ENCODE measurements at regions not wholly inside any gene's neighbourhood (a gene's known extent, or its start where the extent isn't known, plus 50 kb on each side); places are given as distances from the start of the nearest gene placed in this dataset.
"Not testable (repeated sequence)": the region's sequence is repeated elsewhere in the genome, so short reads cannot be mapped to it uniquely, and the experiment has no call there.

DNA sequence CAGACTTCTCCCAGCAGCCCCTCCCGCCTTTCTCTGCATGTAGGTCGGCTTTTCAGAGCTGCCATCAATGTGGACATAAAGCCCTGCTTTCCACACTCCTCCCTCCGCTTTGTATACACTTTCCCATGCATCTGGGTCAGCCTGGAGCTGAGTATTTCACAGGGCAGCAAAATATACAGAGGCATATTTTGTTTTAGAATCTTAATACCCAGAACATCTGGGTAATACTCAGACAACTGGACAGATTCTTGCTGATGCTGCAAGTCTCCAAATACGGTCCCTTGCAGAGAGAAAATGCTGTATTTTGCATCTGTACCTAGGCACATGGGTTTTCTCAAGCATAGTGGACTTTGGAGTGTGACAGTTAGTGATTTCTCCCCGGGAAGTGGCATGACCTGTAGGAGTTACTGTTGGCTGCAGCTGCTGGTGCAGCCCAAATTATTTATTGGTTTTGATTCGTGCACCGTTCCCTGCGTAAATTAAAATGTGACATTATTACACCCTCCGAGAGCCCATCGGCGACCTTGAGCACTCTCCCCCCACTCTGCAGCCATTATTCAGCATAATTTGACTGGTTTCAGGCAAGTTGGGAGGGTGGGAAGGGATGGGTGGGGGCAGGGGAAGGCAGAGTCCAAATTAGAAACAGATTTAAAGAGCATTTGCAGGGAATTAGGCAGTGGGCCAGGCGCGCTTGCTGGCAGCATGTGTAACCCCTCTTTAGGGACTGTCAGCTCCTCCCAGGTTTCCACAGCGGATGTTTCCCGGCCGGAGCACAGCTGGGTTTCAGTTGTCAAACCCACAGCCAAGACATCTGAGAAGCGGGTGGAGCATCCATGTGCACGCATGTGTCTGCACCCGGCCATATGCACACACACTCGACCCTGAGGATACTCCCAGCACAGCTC lies 100.8 kb downstream of the CPN2 start:
- DNase-seq, result no peak

DNA sequence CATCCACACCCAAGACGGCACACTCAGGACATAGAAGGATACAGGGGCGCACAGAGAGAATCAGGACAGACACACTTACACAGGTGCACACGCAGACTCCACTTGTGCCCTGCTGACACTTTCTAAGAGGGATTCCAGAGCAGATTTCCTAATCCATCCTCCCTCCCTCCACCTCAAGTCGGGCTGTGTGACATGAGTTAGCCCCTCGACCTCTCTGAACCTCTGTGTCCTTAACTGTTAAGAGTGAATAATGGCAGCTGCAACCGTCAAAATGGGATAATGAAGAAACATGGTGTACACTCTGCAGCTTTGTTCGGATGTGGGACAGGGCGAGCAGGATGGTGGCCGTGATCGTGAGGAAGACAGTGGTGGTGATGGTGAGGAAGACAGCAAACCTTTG lies 100.1 kb downstream of the CPN2 start:
- DNase-seq, result no peak

DNA sequence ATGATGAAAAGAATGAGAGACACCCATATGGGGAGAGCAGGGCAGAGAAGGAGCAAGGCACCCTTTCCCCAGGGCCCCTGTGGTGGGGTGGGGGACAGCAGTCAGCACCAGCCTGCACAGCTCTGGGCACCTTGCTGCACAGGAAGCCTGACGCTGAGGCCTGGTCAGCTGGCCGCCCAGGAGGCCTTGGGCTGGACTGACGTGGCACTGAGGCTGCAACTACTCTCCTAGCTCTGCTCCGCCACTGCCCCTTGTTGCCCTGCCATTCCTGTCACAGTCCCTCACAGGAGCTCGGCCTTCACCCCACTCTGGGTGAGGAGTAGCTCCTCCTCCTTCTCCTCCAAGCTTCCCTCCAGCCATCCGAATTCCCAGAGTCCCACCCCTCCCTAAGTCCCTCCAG lies 99.7 kb downstream of the CPN2 start:
- no peak for DNase-seq

DNA sequence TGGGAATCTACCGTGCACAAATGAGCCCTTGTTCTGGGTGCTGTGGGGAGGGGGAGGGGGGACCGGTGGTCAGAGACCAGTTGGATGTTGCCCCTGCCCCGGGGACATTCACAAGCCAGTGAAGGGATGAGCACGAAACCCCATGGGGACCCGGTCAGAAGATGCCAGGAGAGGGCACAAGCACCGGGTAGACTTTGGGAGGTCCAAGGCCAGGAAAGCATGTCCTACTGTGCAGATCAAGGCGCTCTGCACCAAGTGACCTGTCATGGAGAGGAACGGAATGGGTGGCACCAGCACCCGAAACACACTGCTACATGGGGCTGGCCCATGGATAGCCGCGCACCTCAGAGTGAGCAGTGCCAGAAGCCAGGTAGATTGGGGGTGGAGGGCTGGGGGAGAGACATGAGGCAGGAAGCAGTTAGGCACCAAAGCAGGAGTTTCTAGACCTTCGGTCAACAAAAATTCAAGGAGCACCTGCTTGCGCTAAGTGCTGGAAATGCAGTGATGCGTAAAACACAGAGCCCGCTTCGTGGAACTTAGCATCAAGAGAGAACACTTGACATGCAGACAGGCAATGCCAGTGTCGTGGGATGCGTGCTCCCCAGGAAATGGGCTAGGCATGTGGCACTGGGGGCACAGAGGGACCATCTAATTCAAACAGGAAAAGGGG lies 99.1 kb downstream of the CPN2 start:
- DNase-seq, result no peak

DNA sequence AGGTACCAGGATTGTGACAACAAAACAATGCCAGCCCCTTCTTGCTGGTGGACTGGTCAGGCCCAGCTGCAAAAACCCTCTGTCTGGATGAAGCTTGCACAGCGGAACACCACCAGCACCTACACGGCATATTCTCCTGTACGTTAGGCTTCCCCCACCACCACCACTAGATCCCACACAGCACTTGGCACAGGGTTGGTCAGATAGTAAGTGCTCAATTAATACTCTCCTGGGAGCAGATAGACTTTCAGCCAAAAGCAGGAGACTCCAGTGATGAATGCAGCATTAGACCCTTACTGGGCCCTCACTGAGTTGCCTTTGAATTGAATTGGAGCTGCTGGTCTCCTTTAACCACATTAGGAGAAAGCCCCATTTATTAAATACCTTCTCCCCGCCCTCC lies 97.9 kb downstream of the CPN2 start:
- DNase-seq, result no peak

DNA sequence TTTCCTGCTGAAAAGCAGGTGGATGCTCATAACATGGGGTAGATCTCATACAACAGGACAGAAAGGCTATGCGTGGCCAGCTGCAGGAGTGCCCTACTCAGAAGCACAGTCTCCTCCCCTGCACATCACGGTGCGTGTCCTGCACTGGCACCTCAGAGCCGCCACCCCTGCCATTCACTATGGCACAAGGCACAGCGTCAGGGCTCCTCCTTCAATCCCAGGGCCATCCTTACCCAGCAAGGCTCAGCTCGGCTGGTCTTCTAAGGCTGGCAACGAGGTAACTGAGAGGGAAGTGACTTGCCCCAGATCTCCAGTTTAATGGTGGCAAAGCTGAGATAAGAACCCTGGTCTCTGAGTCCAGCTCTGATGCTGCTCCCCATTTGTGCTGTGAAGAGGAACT lies 97.1 kb downstream of the CPN2 start:
- no peak for DNase-seq

DNA sequence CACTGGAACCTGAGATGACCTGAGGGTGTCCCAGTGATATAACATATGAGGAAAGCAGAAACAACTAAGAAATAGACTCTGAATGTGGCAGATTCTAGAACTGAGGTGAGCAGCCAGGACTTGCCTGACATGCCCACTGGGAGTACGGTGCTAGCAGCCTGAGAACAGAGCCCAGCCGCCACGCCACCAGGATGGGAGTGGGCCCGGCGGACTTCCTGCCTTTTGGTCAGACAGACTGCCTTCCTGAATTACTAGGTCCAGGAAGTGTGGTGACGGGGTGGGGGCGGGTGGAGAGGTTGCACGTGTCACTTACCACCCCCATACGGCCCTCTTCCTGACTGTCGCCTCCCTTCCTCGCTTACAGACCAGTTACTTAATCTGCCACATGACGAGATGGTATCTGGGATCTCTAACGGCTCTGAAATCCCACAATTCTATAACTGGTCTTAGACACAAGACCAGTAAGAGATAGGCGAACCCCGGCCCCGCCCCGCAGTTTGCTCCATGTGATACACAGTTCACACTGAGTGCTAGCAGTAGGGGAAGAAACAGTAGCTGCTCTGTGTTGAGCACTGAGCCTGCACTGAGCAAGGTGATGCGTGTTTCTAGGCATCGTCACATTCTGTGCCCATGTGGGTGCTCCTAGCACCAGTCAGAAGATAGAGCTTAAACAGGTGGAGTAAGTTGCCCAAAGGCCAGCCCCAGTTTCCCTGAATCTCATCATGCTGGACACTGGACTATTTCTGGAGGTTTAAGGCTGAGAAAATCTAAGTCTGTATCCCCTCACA lies 95.7 kb downstream of the CPN2 start:
- DNase-seq, result peak; percentile 62

DNA sequence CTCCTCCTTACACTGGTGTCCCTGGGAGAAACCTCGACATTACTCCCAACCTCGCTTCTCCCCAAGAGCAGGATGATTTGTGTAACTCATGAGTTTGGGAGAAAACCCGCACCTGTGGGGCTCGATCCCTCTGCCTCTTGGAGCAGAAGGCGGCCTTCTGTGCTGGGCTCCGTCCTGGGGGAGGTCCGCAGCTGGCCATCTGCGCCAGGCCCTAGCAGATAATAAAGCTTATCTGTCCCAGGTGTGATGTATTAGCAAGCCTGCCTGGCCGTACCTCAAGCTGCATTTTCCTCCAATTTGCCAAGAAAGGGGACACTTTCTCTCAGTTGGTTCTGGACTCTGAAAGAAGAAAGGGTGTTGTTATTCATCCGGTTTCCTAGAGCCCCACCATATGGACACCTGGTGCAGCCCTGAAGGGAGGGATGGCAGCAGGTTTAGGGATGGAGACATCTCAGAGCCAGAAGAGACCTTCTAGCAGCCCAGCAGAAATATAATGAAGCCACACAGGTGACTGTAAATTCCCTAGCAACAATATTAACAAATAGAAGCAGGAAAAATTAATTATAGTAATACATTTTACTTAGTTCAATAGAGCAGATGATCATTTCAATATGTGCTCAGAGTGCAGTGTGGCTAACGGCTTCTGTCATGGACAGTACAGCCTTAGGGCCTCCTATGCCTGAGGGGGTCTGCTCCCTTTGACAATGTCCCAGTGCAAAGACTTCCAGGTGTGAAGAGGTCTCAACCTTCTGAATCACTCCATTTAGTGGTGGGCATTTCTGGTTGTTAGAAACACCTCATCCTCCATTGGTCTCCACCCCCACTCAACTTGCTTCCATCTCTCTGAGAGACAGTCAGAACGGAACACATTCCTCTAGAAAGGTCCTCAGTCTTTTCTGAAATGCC lies 94.8 kb downstream of the CPN2 start:
- no peak for DNase-seq

DNA sequence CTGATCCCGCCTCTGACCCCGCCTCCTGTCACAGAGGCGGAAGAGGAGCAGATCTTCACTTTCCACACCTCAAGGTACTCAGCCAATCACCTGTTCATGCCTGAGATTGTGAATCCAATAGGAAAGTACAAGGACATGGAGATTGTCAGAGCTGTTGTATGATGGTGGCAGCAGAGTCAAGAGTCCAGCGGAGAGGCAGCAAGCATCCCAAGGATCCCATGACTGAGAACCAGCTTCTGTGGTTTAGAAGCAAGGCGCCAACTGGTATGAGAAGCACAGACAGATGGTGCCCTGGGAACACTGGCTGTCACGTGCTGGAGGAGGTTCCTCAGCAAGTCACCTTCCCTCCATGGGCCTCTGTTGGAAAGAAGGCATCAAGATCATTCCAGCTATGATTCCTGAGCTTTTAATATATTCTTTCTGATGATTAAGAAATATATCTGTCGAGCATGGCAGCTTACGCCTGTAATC lies 93.9 kb downstream of the CPN2 start:
- DNase-seq, result no peak

DNA sequence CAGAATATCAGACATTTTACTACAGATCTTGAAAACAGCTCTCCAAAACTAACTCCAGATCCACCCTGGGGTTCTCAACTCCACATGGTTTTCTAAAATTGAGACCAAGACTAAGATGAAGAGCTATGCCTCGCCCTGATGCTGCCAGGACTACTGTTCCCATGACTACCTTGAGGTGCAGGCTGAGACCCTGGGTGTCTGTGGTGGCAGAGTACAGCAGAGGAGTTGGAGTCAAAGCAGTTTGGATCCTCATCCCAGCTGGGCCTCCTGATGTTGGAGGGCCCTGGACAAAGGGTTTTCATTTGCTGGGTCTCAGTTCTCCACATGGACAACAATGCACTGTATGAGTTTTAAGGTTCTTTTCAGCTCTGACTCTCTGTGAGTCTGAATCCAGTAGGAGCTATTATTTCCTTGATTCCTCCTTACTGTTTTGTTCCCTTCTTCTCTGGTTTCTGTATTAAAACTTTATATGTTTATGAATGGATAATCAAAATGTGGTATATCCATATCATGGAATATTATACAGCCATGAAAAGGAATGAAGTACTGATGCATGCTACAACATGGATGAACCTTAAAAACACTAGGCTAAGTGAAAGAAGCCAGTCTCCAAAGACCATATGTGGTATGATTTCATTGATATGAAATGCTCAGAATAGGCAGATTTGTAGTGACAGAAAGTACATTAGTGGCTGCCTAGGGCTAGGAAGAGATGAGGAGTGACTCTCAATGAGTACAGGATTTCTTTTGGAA lies 93.0 kb downstream of the CPN2 start:
- no peak for DNase-seq

DNA sequence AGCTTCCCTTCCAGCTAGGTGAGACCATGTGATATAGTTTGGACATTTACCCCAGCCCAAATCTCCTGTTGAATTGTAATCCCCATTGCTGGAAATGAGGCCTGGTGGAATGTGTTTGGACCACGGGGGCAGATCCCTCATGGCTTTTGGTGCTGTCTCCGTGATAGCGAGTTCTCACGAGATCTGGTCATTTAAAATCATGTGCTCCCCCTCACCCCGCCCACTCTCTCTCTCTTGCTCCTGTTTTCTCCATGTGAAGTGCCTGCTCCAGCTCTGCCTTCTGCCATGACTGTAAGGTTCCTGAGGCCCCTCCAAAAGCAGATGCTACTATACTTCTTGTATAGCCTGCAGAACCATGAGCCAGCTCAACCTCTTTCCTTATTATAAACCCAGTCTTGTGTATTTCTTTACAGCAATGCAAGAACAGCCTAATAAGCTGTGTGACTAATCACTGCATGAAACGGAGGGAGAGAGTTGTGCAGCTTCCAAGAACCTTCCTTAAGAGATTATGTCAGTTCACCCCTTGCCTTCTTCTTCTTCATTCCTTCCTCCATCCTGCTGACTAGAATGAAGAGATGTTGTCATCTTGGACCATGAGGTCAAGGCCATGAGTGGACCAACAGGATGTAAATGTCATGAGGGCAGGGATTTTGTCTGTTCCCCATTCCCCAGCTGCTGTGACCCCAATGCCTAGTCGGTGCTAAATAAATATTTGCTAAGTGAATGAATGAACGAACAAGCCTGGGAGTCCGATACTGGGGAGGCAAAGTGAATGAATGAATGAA lies 91.0 kb downstream of the CPN2 start:
- no peak for DNase-seq

DNA sequence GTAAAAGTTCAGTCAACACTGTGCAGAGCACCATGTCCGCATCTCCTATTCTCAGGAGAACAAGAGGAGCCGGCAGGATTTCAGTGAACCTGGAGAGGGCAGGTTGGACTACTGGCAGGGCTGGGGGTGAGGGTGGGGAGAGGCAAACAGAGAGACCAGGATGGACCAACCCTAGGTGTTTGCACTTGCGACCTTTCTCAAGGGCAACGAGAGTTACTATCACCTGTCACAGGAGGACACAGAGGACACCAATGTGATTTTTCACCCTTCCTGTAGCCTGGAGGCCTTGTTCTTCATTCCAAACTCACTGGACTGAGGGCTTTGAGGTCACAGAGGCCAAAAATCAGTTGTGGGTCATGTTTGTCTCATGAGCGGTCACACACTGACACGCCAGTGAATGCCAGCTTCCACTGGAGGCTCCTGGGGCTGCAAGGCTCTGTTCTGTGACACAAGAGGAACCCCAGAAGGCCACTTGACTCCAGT lies 89.5 kb downstream of the CPN2 start:
- no peak for DNase-seq

DNA sequence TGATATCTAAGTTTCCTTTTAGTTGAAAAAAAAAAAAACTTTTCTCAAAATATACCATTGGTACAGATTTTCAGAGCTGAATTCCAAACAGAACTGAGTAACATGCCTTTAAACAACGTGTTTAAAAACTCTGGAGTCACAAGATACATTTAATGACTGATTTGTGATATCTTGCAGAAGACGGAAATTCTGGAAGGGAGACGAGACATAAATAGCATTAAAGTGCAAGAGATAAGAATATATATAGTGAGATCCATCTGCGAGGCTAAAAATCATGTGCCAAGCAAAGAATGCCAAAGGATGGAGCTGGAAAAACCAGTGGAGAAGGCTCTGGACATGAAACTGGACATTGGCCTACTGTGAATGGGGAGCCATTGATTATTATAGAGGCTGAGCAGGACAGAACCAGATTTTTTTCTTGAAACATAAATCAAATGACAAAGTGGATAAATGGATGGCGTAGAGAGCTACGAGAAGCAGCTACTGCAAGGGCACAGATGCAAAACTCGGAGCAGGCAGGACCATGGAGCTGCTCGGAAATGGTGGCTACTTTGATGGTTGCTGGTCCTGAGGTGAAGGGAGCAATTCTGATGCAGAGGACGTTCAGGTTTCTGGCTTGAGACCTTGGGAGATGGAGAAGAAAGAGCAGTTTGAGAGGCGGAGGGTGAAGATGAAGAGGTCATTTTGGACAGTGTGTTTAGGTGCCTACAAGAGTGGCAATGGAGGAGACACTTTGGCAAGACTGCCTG lies 88.8 kb downstream of the CPN2 start:
- no peak for DNase-seq

DNA sequence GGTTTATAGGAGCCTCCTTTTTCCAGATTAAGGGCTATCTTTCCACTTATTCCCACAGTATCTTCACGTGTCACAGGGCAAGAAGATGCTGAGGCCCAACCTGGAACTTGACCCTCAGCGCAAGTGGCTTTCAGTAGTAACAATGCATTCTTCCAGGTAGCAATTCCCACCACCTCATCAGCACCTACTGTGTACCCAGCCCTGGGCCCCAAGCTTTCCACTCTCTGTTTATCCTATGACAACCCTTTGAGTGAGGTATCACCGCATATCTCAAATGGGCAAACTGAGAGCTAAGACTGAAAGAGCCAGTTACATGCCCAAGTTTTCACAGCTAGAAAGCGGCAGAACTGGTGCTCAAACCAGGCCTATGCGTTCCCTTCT lies 88.2 kb downstream of the CPN2 start:
- no peak for DNase-seq

DNA sequence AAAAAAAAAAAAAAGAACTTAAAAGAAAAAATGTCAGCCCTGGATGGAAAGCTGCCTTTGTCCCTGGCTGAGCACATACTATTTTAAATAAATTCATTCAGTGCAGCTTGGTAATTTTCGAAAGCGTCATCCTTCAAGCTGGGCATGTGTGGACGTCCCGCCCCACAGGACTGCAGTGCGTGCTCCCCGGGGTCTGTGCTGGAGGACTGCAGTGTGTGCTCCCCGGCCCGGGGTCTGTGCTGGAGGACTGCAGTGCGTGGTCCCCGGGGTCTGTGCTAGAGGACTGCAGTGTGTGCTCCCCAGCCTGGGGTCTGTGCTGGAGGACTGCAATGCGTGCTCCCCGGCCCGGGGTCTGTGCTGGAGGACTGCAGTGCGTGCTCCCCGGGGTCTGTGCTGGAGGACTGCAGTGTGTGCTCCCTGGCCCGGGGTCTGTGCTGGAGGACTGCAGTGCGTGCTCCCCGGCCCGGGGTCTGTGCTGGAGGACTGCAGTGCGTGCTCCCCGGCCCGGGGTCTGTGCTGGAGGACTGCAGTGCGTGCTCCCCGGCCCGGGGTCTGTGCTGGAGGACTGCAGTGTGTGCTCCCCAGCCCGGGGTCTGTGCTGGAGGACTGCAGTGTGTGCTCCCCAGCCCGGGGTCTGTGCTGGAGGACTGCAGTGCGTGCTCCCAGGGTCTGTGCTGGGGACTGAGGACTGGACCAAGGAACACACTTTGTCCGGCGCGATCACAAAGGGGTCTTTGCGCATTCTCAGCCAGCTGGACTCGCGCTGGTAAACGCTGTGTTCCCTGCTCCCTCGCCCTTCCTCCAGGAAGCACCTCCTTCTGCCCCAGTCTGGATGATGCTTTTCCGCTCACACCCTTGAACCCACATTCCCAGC lies 86.3 kb downstream of the CPN2 start:
- DNase-seq, result not testable (repeated sequence)

DNA sequence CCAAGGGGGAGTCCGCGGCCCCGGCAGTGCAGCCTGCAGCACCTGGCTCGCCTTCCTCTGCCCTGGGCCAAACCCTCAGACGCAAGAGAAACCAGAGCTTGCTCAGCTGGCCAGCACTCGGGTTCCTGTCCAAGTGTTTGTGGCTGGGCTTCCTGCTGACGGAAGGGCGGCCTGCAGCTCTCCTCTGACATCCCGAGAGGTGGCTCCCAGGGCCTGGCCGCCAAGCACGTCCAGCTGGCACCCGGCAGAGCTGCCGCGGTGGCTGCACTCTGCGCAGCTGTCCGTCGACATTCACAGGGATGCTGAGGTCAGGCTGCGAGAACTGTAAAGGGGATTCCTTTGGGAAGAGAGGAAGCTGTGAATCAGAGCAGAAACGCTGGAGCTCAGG lies 85.6 kb downstream of the CPN2 start:
- DNase-seq, result no peak

DNA sequence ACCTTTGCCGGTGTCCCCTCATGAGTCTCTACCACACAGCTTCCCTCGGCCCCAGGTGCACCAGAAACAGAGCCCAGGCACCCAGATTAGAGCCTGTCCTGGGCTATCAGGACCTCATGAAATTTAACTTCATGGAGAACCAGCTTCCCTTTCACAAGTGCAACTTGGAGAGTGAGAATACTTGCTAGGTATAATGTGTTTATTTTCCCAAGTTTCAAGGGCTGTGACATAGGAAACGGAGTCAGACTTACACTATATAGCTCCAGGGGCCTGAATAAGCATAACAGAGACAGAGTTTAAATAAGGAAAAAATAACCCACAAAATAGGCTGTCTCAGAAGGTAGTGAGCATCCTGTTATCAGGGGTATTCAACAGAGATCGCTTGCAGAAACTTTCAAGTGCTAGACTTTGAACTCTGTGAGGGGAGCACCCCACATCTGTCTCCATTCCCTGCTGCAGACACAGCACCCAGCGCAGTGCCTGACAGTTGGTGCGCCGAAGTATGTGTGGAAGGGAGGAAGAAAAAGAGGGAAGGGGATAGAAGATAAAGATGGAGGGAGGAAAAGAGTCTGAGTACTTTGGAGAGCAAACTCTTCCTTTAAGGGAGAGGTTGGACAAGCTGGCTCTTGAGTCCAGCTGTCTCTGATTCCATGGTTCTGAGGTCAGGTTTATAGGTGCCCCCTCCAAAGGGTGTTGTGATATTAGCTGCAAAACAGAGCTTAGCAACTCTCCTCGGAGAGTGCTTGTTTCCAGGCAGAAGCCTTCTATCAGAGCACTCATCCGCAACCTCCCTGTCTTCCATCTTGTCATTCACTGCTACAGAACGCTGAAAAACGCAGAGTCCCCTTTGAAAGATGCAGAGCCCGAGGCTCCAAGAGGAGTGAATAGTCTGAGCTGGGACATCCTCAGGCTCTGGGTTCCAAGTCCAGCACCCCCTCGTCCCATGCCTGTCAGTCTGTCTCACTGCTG lies 84.8 kb downstream of the CPN2 start:
- no peak for DNase-seq
